ENCODE measurements at regions not wholly inside any gene's neighbourhood (a gene's known extent, or its start where the extent isn't known, plus 50 kb on each side); places are given as distances from the start of the nearest gene placed in this dataset.
"Not testable (repeated sequence)": the region's sequence is repeated elsewhere in the genome, so short reads cannot be mapped to it uniquely, and the experiment has no call there.

- no peak for DNase-seq
These were observed 112.5 kb downstream of the EFEMP1 start for GRCh38 chr2:55811048-55811447.

DNA sequence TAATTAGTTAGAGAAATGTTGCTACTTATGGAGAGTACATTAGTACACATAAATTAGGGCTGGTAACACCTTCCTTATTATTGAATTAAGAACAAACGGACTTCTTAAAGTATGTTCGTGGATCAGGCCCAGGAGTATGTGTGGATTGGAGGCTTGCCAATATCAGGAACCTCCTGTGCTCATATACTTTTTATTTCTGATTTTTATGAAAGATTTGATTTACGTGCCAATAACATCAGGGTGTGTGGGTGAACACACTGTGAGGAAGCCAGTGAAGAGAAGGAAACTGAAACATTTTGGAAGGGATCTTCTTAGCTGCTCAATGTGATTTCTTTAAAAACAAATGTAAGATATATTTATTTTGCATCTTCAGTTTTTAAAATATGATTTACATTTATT lies 113.0 kb downstream of the EFEMP1 start:
- DNase-seq: no peak

DNA sequence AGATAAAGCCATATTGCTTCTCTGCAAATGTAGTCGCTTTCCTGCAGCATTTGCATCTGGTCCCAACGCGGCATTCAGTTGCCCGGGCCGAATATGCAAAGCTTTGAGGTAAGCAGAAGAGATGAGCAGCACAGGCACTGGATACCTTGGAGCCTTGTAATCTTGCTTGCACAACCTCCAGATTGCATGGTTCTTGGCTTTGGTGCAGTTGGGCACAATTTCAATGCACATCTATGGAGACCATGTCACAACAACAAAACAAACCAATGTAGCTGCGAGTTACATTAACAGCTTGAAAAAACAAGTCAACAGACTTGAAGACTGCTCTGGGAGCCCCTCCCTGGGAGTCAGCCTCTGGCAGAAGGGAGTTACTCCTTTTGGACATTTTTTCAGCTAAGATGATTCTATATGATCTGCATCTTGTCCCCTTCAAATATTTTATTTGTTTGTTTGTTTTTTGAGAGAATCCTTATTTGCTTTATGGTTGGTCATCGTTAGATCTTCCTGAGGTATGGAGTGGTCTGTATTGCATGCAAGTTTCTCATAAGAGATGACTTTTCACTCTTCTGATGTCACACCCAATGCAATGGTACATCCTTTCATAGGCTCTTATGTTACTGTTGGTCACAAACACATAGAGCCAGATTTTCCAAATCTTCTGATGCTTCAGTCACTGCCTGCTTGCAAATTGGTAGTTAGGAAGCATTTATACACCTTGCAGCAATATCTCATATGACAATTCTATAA lies 113.5 kb downstream of the EFEMP1 start:
- DNase-seq: no peak

DNA sequence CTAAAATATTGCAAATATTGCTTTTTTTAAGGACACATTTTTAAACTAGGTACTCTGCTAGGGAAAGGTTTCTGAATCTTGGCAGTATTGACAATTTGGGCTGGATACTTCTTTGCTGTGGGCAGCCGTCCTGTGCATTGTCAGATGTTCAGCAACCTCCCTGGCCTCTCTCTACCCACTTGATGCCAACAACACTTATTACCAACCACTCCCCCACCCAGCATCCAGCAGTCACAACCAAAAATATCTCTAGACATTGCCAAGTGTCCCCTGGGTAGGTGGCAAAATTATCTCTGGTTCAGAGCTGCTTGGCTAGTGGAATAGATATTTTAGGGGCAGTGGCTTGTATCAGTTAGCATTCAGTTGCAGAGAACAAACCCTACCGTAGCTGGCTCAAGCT lies 114.3 kb upstream of the PNPT1 start:
- DNase-seq: no peak

- DNase-seq: no peak
These were observed 112.0 kb upstream of the PNPT1 start for GRCh38 chr2:55805686-55806085.

GRCh38 chr2:55804535-55804934 lies 110.9 kb upstream of the PNPT1 start:
- DNase-seq: no peak

GRCh38 chr2:55802067-55802466 lies 108.4 kb upstream of the PNPT1 start:
- no peak for DNase-seq

DNA sequence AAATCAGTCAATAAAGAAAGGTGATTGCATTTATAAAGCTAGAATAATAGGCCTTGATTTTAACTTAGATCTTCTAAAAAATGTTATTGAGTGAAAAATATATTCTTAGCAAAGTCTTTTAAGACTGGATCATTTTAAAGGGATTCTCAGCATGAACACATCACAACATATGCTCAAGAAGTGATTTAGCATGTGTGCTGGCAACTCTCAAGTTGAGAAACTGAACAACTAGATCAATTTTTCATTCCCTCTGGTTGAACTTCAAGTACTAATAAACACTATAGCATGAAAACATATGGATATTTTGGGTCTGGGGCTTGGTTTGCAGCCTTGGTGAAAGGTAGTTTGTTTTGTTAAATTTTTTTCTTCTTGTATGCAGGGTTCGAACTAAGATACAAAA lies 107.8 kb upstream of the PNPT1 start:
- no peak for DNase-seq

- DNase-seq: not testable (repeated sequence)
These were observed 106.0 kb upstream of the PNPT1 start for GRCh38 chr2:55799624-55800023.

GRCh38 chr2:55796121-55796520 lies 102.5 kb upstream of the PNPT1 start:
- DNase-seq: no peak

- not testable (repeated sequence) for DNase-seq
These were observed 100.0 kb upstream of the PNPT1 start for GRCh38 chr2:55793602-55794001.

GRCh38 chr2:55786280-55786679 lies 92.6 kb upstream of the PNPT1 start:
- no peak for DNase-seq

- DNase-seq: not testable (repeated sequence)
These were observed 90.1 kb upstream of the PNPT1 start for GRCh38 chr2:55783751-55784150.

GRCh38 chr2:55782528-55783173 lies 89.0 kb upstream of the PNPT1 start:
- no peak for DNase-seq

DNA sequence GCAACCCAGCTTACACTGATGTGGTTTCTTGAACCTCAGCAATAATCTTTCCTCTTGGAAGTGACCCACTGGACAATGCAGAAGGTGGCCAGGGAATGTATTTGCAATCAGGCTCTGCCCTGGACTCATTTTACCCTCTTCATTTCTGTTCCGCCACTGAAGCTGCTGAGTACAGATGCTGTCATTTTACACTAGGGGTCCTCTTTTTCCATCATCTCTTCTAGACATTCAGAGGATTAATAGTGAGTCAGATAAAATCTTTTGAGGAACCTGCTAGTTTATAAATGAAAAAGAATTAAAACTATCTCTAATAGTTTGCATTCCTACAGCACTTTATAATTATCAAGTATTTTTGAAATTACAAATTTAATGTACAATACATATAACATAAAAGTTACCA lies 87.9 kb upstream of the PNPT1 start:
- DNase-seq: no peak

GRCh38 chr2:55780697-55781096 lies 87.1 kb upstream of the PNPT1 start:
- DNase-seq: no peak

DNA sequence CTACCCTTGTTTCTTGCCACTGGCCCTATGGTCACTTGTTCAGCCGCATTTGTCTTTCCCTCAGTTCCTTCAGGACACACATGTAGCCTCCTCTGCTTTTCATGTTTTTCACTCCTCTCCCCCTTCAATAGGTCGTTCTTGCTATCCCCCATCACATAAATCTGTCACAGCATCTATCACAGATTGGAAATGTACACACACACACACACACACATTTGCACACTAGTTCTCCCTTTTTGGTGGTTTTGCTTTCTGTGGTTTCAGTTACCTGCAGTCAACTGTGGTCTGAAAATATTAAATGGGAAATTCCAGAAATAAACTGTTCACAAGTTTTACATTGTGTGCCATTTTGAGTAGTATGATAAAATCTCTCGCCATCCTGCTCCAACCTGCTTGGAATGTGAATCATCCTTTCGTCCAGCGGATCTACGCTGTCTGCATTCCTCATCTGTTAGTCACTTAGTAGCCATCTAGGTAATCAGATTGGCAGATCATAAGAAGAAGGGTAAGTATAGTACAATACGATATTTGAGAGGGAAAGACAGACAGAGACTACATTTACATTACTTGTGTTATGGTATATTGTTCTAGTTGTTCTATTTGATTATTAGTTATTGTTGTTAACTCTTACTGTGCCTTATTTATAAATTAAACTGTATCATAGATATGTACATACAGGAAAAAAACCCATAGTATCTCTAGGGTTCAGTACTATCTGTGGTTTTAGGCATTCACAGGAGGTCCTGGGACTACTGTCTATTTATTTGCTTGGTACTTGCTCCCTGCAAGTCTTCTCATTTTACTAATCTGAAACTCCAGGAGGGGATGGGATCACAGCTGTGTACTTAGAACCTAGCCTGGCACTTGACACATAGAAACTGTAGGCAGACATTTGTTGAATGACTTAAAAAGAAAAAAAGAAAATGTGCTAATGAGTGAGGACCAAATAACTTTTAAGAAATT lies 86.1 kb upstream of the PNPT1 start:
- DNase-seq: no peak

DNA sequence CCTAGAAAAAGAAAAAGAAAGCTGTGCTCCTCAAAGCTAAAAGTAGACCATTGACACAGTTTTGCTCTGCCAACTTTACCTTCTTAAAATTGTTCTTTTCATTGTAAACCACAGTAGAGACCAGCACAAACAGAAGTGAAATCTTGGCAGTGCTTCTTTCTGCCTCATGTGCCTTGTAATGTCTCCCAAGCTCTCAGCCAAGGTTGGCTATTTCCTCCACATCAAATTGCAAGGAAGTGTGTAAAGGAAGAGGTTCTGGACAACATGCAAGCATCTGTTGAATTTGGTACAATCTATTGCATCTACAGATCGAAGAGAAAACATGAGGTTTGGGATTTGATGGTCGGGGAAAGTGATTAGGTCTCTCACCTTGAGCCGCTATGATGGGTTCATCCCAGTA lies 83.3 kb upstream of the PNPT1 start:
- no peak for DNase-seq

DNA sequence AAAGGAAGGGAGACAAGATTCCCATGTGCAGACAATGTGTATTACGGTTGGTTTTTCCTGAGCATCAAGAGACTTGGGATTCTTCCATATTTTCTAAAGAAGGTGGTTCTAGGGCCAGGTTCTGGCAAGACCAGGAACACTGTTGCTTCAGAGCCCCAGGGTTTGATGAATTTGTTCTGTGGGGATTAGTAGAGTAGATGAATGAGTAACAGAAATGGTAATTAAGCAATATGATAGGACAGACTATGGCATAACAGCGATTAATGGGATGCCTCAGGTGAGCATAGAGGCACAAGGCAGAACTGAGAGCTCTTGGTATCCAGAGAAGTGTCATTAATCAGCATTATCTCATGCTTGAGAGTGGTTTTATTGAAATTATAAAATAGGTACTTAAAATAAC lies 82.8 kb upstream of the PNPT1 start:
- DNase-seq: no peak

DNA sequence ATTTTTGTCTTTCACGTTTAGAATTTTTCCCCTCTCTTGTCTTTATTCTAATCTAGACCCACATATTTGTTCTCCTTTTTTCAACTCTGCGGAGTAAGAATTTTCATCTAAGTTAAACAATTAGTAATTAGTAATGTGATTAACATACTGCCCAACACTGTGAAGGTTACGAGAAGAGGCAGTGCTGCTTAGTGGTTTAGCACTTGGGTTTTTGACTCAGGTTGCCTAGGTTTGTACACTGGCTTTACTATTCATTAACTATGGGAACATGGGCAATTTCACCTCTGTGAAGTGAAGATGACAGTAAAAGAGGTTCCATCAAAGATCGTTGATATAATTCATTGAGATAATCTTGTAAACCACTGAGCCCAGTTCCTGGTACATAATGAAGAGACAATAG lies 82.2 kb upstream of the PNPT1 start:
- DNase-seq: no peak

- not testable (repeated sequence) for DNase-seq
These were observed 80.0 kb upstream of the PNPT1 start for GRCh38 chr2:55773651-55774050.

DNA sequence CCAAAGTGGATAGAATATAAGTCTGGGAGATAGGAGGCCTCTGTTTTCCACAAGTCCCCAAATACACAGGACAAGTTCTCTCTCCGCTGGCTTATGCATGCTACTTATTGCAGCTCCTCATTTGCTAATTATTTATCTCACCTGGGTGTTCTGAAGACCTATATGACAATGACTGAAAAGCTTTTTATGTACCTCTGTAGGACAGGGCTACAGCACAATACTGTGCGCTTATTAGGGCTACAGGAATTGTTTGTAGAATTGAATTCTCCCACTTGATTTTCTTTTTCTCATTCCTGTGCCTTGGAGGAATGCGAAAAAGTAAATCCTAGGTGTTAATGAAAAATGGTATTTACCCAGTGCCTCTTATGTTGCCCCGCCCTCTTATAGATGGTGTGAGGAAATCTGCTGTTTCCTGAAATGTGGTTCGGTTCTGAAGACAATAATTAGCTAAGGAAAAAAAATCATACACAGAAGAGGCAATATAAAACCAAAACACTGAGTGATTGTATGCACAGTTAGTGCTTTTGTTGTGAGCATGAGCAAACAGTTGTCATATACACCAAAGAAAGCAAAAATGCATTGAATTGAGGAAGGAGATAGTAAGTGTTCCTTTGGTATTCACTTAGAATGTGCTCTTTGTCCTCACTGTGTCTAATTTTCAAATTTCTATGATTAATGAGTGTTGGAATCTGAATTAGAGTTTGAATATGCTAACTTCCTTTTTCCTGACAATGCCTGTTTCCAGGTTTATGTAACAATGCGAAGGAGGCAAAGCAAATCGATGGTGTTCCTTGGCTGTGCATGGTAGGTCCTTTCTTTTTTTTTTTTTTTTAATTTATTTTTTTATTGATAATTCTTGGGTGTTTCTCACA lies 78.7 kb upstream of the PNPT1 start:
- no peak for DNase-seq

Measured in inflammatory macrophage (primary cell).